ENCODE measurements at regions not wholly inside any gene's neighbourhood (a gene's known extent, or its start where the extent isn't known, plus 50 kb on each side); places are given as distances from the start of the nearest gene placed in this dataset.
A peak's percentile ranks its signal among the peaks of the same experiment; 100 is the strongest.

GRCh38 chr6:99016355-99016754, 68.6 kb upstream of the FBXL4 start:
- ChIA-PET POLR2A (no interaction called here), CTCF (no interaction called here)
- no peak overlapping the region for H3K4me3 ChIP-seq (ENCODE audit: low read depth, low read length)
- peak; percentile 47 for DNase-seq (ENCODE audit: low read depth, low spot score)
- no peak for TF ChIP-seq CTCF (IDR thresholded peaks at IDR 0.05; ENCODE audit: insufficient read depth, low read length, missing control alignments)

- ChIA-PET CTCF (interaction anchor here (1.6 kb wide), 1 partner anchor 105 kb away, joined by 4 read pairs; no protein-coding TSS in a partner anchor), POLR2A (no interaction called here)
- peak; percentile 5 for DNase-seq (ENCODE audit: low read depth, low spot score)
- H3K4me3 ChIP-seq (ENCODE audit: low read depth, low read length): no peak overlapping the region
- TF ChIP-seq CTCF (IDR thresholded peaks at IDR 0.05; ENCODE audit: insufficient read depth, low read length, missing control alignments): no peak
These were observed 66.3 kb upstream of the FBXL4 start for GRCh38 chr6:99014061-99014460.

- DNase-seq (ENCODE audit: low read depth, low spot score): no peak
- no peak for TF ChIP-seq CTCF (IDR thresholded peaks at IDR 0.05; ENCODE audit: insufficient read depth, low read length, missing control alignments)
- CTCF ChIA-PET: interaction anchor here (1.2 to 1.6 kb wide), 2 partner anchors 106 to 168 kb away, joined by 4 read pairs; no protein-coding TSS in a partner anchor
- no peak overlapping the region for H3K4me3 ChIP-seq (ENCODE audit: low read depth, low read length)
- POLR2A ChIA-PET: no interaction called here
These were observed 65.9 kb upstream of the FBXL4 start for GRCh38 chr6:99013661-99014060.

DNA sequence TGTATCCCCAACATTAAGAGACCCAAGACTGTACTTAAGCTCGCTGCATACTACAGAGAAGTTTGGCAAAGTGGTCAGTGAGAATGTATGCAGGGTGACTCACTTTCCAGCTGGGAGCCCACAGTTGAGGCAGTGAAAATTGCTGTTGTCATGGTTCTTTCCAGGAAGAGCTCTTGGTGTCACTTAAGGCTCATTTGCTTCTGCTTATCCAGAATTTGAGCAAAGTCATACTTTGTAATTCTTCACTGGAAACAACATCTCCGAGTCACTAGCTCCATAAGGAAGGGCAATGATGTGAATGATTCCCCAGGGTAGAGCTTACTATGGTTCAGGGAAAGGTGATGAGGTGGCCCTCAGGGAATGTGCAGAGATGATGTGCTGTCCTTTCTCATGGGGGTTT, 65.4 kb upstream of the FBXL4 start:
- peak; percentile 90 for DNase-seq (ENCODE audit: low read depth, low spot score)
- ChIA-PET POLR2A (interaction anchor here (0.9 kb wide), 1 partner anchor 66 kb away, joined by 3 read pairs; the partner anchor contains the start of gene FBXL4), CTCF (interaction anchor here (1.2 to 1.6 kb wide), 2 partner anchors 106 to 168 kb away, joined by 4 read pairs; no protein-coding TSS in a partner anchor)
- H3K4me3 ChIP-seq (ENCODE audit: low read depth, low read length): no peak overlapping the region
- TF ChIP-seq CTCF (IDR thresholded peaks at IDR 0.05; ENCODE audit: insufficient read depth, low read length, missing control alignments): no peak

GRCh38 chr6:99011151-99011550, 63.4 kb upstream of the FBXL4 start:
- ChIA-PET POLR2A (no interaction called here), CTCF (no interaction called here)
- H3K4me3 ChIP-seq (ENCODE audit: low read depth, low read length): no peak overlapping the region
- DNase-seq (ENCODE audit: low read depth, low spot score): no peak
- TF ChIP-seq CTCF (IDR thresholded peaks at IDR 0.05; ENCODE audit: insufficient read depth, low read length, missing control alignments): no peak

GRCh38 chr6:99002831-99003230, 55.1 kb upstream of the FBXL4 start:
- no peak for TF ChIP-seq CTCF (IDR thresholded peaks at IDR 0.05; ENCODE audit: insufficient read depth, low read length, missing control alignments)
- ChIA-PET CTCF (no interaction called here), POLR2A (no interaction called here)
- no peak overlapping the region for H3K4me3 ChIP-seq (ENCODE audit: low read depth, low read length)
- no peak for DNase-seq (ENCODE audit: low read depth, low spot score)
